ENCODE measurements at regions not wholly inside any gene's neighbourhood (a gene's known extent, or its start where the extent isn't known, plus 50 kb on each side); places are given as distances from the start of the nearest gene placed in this dataset.
A peak's percentile ranks its signal among the peaks of the same experiment; 100 is the strongest.

DNA sequence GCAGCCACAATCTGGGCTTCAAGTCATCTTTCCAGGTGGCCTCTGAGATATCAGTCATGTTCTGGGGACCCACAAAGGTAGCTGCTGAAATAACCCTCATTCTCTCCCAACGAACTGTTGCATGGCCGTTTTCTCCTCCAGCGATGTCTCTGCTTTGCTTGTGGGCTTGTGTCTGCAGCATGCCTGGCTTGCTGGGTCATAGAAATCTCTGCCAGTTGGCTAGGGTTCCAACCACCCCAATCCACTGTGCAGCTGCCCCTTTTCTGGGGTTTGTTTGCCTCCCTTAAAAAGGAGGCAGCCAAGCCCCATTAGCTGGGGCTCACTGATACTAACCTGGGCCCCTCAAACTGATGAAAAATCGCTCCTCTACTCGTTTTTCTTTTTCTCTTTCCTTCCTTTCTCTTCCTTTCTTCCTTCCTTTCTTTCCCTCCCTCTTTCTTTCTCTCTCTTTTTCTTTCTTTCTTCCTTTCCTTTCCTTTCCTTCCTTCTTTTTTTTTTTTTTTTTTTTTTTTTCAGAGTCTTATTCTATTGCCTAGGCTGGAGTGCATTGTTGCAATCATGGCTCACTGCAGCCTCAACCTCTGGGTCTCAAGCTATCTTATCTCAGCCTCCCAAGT, 680.0 kb downstream of the EPHA4 start:
- no peak for DNase-seq

- DNase-seq = no peak
Observed at GRCh38 chr2:220893411-220893810, 678.7 kb downstream of the EPHA4 start.

DNA sequence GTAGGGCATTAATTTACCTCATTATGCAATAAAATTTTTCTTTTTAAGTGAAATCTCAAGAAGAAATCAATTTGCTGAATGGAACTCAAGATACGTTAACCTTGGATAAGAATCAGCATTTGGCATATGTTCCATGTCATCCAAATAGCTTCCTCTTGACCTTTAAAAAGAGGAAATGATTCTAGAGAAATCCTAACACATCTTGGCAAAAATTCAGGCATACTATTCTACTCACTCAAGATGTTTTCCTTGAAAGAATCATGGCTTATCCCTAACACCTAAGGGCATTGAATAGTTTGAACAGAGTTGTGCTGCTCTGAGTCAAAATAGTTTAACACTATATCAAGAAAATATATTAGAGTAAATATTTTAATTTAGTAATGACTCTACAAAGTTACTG, 678.0 kb downstream of the EPHA4 start:
- DNase-seq = no peak

- DNase-seq = no peak
Observed at GRCh38 chr2:220899492-220899891, 672.6 kb downstream of the EPHA4 start.

DNA sequence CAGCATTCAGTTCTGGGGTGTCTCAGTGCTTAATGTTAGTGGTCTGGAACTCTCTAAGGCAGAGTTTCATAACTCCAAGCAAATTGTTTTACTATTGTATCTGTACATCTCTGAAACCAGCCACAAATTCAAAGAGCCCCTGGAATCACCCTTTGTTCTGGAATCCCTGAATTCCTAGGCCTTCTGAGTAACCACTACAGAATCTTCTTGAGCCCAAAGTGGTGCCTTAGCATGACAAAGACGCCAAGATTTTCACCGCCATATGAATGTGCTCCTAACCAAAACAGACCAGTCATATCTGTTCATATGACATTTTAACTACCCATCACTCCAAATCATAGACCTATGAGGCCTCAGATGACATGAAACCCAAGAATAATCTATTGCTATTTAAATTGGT, 668.1 kb downstream of the EPHA4 start:
- no peak for DNase-seq

GRCh38 chr2:220913384-220913783, 658.7 kb downstream of the EPHA4 start:
- no peak for DNase-seq

DNA sequence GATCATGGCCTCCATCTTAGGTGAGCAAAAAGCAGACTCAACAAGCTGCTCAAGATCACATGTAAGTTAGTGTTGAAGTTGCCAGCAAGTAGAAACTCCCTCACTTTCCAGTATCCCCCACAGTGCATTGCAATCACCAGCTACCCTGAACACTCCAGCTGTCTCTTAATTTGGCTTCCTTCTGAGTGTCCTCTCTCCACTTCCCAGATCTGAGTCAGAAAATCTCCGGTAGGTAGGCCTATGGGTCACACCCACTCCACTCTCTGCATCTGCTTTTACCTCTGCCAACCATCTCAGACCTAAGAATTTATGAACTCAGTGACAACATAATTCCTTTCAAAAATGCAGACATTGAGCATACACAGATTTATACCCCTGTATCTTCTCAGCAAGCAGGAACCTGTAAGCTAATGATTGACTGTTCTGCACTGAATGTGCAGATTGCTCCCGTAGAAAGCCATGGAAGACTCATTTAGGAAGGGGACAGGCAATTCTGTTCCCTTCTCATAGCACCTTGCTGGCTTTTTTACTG, 656.9 kb downstream of the EPHA4 start:
- no peak for DNase-seq

GRCh38 chr2:220916931-220917330, 655.2 kb downstream of the EPHA4 start:
- no peak for DNase-seq

DNA sequence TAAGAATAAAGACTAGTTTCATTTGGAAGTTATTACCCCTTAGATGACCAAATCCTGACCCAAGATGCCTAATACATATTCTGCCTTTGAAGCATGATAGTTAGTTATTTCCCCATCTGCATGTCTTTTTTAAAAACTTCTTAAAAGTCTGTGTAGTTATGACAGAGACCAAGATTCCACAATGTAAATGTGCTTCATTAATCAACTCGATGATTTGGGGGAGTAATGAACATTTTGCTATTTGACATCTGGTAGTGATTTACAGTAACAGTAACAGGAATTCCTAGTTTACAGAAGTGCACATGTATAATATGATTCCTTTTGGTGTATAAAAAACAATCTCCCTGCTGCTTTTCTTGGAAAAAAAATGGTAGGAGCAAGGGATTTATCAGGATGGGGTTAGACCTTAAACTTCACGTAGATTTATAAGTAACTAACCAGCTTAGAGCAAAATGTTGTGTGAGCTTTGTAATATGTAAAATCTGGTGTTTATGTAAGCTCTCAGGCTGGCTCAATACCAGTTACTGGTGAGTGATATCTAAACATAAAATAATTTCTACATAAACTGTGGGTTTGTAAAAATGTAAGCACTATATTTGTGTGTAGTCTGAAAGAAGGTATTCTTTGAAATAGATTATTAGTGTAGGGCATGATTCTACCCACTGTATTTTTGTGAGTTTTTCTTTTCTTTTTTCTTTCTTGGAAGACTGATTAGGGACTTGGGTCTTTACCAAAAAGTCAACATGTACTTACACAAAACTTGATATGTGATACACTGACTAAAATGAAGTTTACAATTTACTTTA, 641.6 kb downstream of the EPHA4 start:
- DNase-seq = no peak

DNA sequence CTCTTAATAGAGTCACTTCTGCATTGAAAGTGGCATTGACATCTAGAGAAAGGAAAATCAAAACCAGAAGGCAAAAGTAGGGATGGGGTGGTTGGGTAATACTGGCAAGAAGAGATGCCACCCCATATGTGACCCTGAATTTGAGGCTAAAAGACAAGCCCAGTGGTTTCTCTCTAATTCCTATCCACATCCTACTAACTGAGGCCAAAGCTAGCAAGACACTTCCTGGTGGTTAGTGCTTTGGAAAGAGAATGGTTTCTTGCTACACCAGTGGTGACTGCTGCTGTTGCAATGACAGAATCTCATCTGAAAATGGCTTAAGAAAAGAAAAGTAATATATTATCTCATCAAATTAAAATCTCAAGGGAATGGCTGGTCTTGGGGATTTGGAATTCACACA, 640.6 kb downstream of the EPHA4 start:
- no peak for DNase-seq

GRCh38 chr2:220932041-220932440, 640.1 kb downstream of the EPHA4 start:
- no peak for DNase-seq

GRCh38 chr2:220935789-220936321, 636.2 kb downstream of the EPHA4 start:
- peak; percentile 22 for DNase-seq

GRCh38 chr2:220936641-220937197, 635.4 kb downstream of the EPHA4 start:
- DNase-seq = no peak

GRCh38 chr2:220937245-220937644, 634.9 kb downstream of the EPHA4 start:
- no peak for DNase-seq

DNA sequence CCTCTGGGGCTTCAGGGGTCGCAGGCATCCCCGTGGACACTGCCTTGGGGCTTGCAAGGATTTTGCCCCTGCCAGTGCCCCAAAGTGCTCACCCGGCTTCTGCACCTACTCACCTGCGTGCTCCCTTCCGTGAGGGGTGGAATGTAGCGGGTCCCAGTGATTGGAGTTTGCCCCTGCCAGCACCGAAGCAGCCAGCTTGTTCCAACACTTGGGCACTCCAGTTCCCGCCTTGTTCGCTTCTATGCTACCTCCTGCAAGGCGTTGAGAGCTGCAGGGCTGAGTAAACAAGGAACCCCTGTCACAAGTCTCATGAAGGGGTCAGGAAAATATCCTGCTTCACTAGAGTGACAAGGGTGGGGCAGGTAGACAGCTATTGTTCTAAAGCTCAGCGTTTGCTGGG, 631.5 kb downstream of the EPHA4 start:
- no peak for DNase-seq

DNA sequence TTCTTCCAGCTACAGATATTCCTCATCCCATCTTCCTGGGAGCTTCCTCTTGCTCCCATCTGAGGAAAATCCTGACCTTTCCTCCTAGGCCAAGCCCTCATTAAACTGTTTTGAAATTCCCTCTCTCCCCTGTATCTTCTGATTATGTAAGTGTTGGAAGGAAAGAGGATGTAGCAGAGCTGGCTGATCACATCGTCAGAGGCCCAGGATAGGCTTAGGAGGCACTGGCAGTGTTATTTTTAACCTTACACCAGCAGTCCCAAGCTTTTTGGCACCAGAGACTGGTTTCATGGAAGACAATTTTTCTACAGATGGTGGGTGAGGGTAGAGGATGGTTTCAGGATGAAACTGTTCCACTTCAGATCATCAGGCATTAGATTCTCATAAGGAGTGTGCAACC, 630.4 kb downstream of the EPHA4 start:
- no peak for DNase-seq

DNA sequence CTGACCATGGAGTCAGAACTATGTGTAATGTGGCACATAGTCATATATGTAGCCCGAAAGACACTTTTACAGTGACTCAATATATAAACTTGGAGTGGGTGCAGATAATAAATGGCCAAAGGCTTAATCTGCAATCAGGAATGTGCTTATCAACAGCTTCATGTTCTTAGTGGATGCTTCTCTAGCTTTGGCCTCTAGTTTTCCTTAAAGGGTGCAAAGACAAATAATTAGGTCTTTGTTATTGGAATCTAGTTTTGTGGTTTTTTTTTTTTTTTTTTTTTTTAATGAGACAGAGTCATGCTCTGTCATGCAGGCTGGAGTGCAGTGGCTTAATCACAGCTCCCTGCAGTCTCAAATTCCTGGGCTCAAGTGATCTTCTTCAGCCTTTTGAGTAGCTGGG, 625.6 kb downstream of the EPHA4 start:
- no peak for DNase-seq

GRCh38 chr2:220948579-220948978, 623.5 kb downstream of the EPHA4 start:
- no peak for DNase-seq

GRCh38 chr2:220949466-220949865, 622.6 kb downstream of the EPHA4 start:
- DNase-seq = no peak

- DNase-seq = no peak
Observed at GRCh38 chr2:220955776-220956175, 616.3 kb downstream of the EPHA4 start.

GRCh38 chr2:220956429-220956828, 615.7 kb downstream of the EPHA4 start:
- DNase-seq = no peak

DNA sequence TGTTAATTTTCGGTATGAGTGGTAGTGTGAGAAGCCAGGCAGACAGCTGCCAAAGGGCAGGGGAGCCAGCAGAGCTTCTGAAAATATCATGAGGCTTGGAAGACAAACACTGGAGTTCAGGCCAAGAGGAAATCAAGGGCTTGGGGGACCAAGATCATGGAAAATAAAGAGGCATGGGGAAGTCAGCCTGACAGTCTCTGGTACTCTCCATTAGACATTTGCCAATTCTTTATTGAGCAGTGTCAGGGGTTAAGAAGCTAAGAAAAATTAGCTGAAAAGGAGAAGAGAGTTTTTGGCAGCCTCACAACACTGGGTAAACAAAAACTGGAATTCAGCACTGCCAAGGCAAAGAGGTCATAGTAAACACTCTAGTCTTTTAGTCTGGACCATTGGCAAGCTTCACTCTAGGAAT, 612.7 kb downstream of the EPHA4 start:
- DNase-seq = no peak

- DNase-seq = no peak
Observed at GRCh38 chr2:220961143-220961860, 610.8 kb downstream of the EPHA4 start.
